Endodermal cell (in vitro differentiated cells): ENCODE measurements at regions not wholly inside any gene's neighbourhood (a gene's known extent, or its start where the extent isn't known, plus 50 kb on each side); places are given as distances from the start of the nearest gene placed in this dataset.

Experiments used
- DNase-seq: peaks from one replicate; pipeline ENCODE4 v3.0.0-alpha.2; 2017
- H3K27ac ChIP-seq: 2 replicates; pipeline ENCODE4 v1.5.1; 2013; ENCODE audit warnings: mild to moderate bottlenecking, low read depth, low read length, moderate library complexity
- H3K27me3 ChIP-seq: 2 replicates; pipeline ENCODE4 v1.6.1; 2013; ENCODE audit warnings: mild to moderate bottlenecking, low read length, moderate library complexity; ENCODE audit not compliant: insufficient read depth, control insufficient read depth, poor library complexity, severe bottlenecking
- H3K36me3 ChIP-seq: 2 replicates; pipeline ENCODE4 v1.7.0; 2013; ENCODE audit warnings: mild to moderate bottlenecking, low read length, moderate library complexity; ENCODE audit not compliant: control insufficient read depth, insufficient read depth
- H3K4me1 ChIP-seq: one replicate; pipeline ENCODE4 v1.7.0; 2013; ENCODE audit warnings: low read length; ENCODE audit not compliant: control insufficient read depth, insufficient read depth
- H3K4me3 ChIP-seq: 2 replicates; pipeline ENCODE4 v1.5.1; 2013; ENCODE audit warnings: mild to moderate bottlenecking, low read length, moderate library complexity
- H3K9ac ChIP-seq: 2 replicates; pipeline ENCODE4 v1.6.1; 2013; ENCODE audit warnings: mild to moderate bottlenecking, low read length, moderate library complexity; ENCODE audit not compliant: poor library complexity, severe bottlenecking; ENCODE audit errors: extremely low read depth
- H3K9me3 ChIP-seq: 2 replicates; pipeline ENCODE4 v1.6.1; 2013; ENCODE audit warnings: mild to moderate bottlenecking, low read length, moderate library complexity; ENCODE audit not compliant: control insufficient read depth
- H3K27ac Mint-ChIP-seq: 2 replicates; pipeline ENCODE4 v1.8.0; 2020; ENCODE audit warnings: mixed read lengths
- H3K27me3 Mint-ChIP-seq: 2 replicates; pipeline ENCODE4 v1.8.0; 2021; ENCODE audit warnings: mild to moderate bottlenecking, mixed read lengths; ENCODE audit not compliant: insufficient read depth
- H3K36me3 Mint-ChIP-seq: 2 replicates; pipeline ENCODE4 v1.8.0; 2020; ENCODE audit warnings: low read depth, mixed read lengths
- H3K4me1 Mint-ChIP-seq: 2 replicates; pipeline ENCODE4 v1.8.0; 2020; ENCODE audit warnings: mixed read lengths
- H3K4me3 Mint-ChIP-seq: 2 replicates; pipeline ENCODE4 v1.8.0; 2020; ENCODE audit warnings: mild to moderate bottlenecking, moderate library complexity, mixed read lengths
- H3K9me3 Mint-ChIP-seq: 2 replicates; pipeline ENCODE4 v1.8.0; 2020; ENCODE audit warnings: mild to moderate bottlenecking, mixed read lengths
- WGBS, 2 experiments: methylation state at CpG; one replicate each; pipeline versions ENCODE4 v1.1.5 to v1.1.7; 2013; ENCODE audit warnings: missing lambda C conversion rate in 2 of 2, mixed read lengths in 1 of 2; ENCODE audit not compliant: insufficient coverage in 1 of 2, insufficient read length in 1 of 2; 5-methylcytosine and 5-hydroxymethylcytosine counted together
- TF ChIP-seq, protein P1 (sequence below): fragments of 200-600 bp; sonication (generic); conservative IDR thresholded peaks from 2 replicates; pipeline ENCODE4 v1.5.0; 2021; ENCODE audit warnings: antibody characterized with exemption, mild to moderate bottlenecking

DNA sequence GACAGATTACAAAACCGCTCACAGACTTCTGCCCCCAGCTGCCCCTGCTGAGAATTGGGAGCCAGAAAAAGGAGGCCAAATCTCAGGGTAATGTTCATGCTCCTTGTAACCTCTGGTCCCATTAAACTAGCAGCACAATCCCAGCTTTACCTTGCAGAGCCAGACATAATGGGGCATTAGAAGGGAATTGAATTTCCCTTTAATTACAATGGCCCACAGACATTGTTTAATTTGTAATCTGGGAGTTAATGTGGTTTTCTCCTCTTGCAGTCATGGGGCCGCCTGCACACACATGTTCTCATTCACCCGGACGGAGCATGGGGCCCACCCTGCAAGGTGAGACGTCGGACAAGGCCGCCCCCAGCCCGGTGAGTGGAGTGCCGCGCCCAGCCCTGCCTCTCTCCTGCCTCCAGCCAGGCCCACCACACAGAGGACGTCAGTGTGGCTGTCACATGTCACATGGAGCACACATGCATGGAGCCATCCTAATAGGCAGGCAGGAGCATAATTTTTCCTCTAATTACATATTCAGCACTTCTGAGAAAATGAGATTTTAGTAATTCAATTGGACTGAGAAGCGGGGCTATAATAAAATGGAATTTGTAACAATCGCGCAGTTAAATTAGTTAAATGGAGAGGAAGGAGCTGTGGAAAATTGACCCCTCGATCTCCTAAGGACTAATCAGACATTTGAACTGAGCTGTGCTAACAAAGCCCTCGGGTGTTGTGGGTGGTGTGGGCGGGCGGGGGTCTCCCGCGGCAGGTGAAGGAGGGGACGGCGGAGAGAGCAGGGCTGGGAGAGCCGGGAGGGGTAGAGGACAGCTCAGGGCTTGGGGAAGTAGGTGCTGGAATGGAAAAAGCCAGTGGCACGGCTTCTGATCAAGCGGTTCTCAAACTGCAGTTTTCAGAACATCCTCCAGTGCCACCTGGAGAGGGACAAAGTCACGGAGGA, 87.7 kb downstream of the ENGASE start:
- Mint-ChIP-seq H3K27me3 (no peaks in the 10 kb centered on the region), H3K4me3 (no peak overlapping the region), H3K27ac (peak overlapping the region; percentile 21), H3K36me3 (no peaks in the 10 kb centered on the region), H3K9me3 (no peaks in the 10 kb centered on the region), H3K4me1 (no peaks in the 10 kb centered on the region)
- Histone ChIP-seq H3K27me3 (no peaks in the 10 kb centered on the region), H3K4me3 (no peak overlapping the region), H3K9me3 (no peaks in the 10 kb centered on the region), H3K4me1 (no peaks in the 10 kb centered on the region), H3K27ac (no peak overlapping the region), H3K36me3 (no peaks in the 10 kb centered on the region), H3K9ac (no peak overlapping the region)
- DNase-seq: no peak
- TF ChIP-seq, protein P1, sequence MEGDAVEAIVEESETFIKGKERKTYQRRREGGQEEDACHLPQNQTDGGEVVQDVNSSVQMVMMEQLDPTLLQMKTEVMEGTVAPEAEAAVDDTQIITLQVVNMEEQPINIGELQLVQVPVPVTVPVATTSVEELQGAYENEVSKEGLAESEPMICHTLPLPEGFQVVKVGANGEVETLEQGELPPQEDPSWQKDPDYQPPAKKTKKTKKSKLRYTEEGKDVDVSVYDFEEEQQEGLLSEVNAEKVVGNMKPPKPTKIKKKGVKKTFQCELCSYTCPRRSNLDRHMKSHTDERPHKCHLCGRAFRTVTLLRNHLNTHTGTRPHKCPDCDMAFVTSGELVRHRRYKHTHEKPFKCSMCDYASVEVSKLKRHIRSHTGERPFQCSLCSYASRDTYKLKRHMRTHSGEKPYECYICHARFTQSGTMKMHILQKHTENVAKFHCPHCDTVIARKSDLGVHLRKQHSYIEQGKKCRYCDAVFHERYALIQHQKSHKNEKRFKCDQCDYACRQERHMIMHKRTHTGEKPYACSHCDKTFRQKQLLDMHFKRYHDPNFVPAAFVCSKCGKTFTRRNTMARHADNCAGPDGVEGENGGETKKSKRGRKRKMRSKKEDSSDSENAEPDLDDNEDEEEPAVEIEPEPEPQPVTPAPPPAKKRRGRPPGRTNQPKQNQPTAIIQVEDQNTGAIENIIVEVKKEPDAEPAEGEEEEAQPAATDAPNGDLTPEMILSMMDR: no peak
- WGBS, 2 experiments: 90 to 95% methylated on average over 20 to 25 of the region's 26 CpGs

GRCh38 chr17:79160980-79161636, 86.5 kb downstream of the ENGASE start:
- TF ChIP-seq, protein P1: no peak
- no peak overlapping the region for H3K27ac Mint-ChIP-seq
- WGBS, 2 experiments: 85 to 88% methylated on average over 7 to 14 of the region's 14 CpGs
- Histone ChIP-seq H3K36me3 (no peaks in the 10 kb centered on the region), H3K27me3 (no peaks in the 10 kb centered on the region), H3K27ac (no peak overlapping the region), H3K9ac (no peak overlapping the region), H3K9me3 (no peaks in the 10 kb centered on the region), H3K4me3 (no peak overlapping the region), H3K4me1 (no peaks in the 10 kb centered on the region)
- no peak overlapping the region for H3K4me3 Mint-ChIP-seq
- H3K9me3 Mint-ChIP-seq: no peaks in the 10 kb centered on the region
- H3K27me3 Mint-ChIP-seq: no peaks in the 10 kb centered on the region
- no peaks in the 10 kb centered on the region for H3K36me3 Mint-ChIP-seq
- no peak for DNase-seq
- no peaks in the 10 kb centered on the region for H3K4me1 Mint-ChIP-seq

- no peak overlapping the region for H3K4me3 Mint-ChIP-seq
- TF ChIP-seq, protein P1: no peak
- DNase-seq: no peak
- WGBS, 2 experiments: 89% methylated on average over 10 to 13 of the region's 13 CpGs
- H3K36me3 ChIP-seq: no peaks in the 10 kb centered on the region
- no peaks in the 10 kb centered on the region for H3K27me3 Mint-ChIP-seq
- no peaks in the 10 kb centered on the region for H3K27me3 ChIP-seq
- H3K9ac ChIP-seq: no peak overlapping the region
- H3K27ac ChIP-seq: no peak overlapping the region
- no peaks in the 10 kb centered on the region for H3K36me3 Mint-ChIP-seq
- H3K4me1 Mint-ChIP-seq: no peaks in the 10 kb centered on the region
- no peaks in the 10 kb centered on the region for H3K9me3 Mint-ChIP-seq
- no peak overlapping the region for H3K4me3 ChIP-seq
- H3K9me3 ChIP-seq: no peaks in the 10 kb centered on the region
- H3K27ac Mint-ChIP-seq: peak overlapping the region; percentile 55
- no peaks in the 10 kb centered on the region for H3K4me1 ChIP-seq
Observed at GRCh38 chr17:79159926-79160325, 85.3 kb downstream of the ENGASE start.
